ENCODE measurements at regions not wholly inside any gene's neighbourhood (a gene's known extent, or its start where the extent isn't known, plus 50 kb on each side); places are given as distances from the start of the nearest gene placed in this dataset.

- H3K4me3 ChIP-seq (replicated peaks; ENCODE audit: insufficient read depth, low read length), result no peak overlapping the region
- no peak for DNase-seq (ENCODE audit: low read depth in 1 of 2, low spot score in 1 of 2)
- H3K27ac ChIP-seq (replicated peaks), result no peak overlapping the region
- H3K27me3 ChIP-seq (ENCODE audit: insufficient read depth, poor library complexity, severe bottlenecking), result no peaks in the 10 kb centered on the region
- TF ChIP-seq SPI1 (IDR thresholded peaks at IDR 0.05; ENCODE audit: borderline replicate concordance, low read depth) (no peak), GABPA (IDR thresholded peaks at IDR 0.05; ENCODE audit: low read depth) (no peak)
Observed at GRCh38 chr4:176432811-176433540, 113.2 kb downstream of the SPCS3 start.

- no peak overlapping the region for H3K4me3 ChIP-seq (replicated peaks; ENCODE audit: insufficient read depth, low read length)
- DNase-seq (ENCODE audit: low read depth in 1 of 2, low spot score in 1 of 2), result no peak
Observed at GRCh38 chr4:176433983-176434382, 114.2 kb downstream of the SPCS3 start.

GRCh38 chr4:176435901-176436292, 116.1 kb downstream of the SPCS3 start:
- Histone ChIP-seq H3K4me3 (replicated peaks; ENCODE audit: insufficient read depth, low read length) (no peak overlapping the region), H3K27me3 (ENCODE audit: insufficient read depth, poor library complexity, severe bottlenecking) (no peaks in the 10 kb centered on the region), H3K27ac (replicated peaks) (no peak overlapping the region)
- TF ChIP-seq POLR2AphosphoS5 (IDR thresholded peaks at IDR 0.05; ENCODE audit: low read depth) (no peak), REST (IDR thresholded peaks at IDR 0.05; ENCODE audit: insufficient replicate concordance, low read depth) (no peak), SPI1 (IDR thresholded peaks at IDR 0.05; ENCODE audit: borderline replicate concordance, low read depth) (no peak), CTCF (IDR thresholded peaks at IDR 0.05; ENCODE audit: insufficient read depth, low read length) (no peak), GABPA (IDR thresholded peaks at IDR 0.05; ENCODE audit: low read depth) (no peak)
- DNase-seq (ENCODE audit: low read depth in 1 of 2, low spot score in 1 of 2), result no peak

More at GRCh38 chr4:176433983-176434382, 114.2 kb downstream of the SPCS3 start:
- no peaks in the 10 kb centered on the region for H3K27me3 ChIP-seq (ENCODE audit: insufficient read depth, poor library complexity, severe bottlenecking)
- TF ChIP-seq REST (IDR thresholded peaks at IDR 0.05; ENCODE audit: insufficient replicate concordance, low read depth) (no peak), CTCF (IDR thresholded peaks at IDR 0.05; ENCODE audit: insufficient read depth, low read length) (no peak)
- no peak overlapping the region for H3K27ac ChIP-seq (replicated peaks)

GRCh38 chr4:176436293-176436973, 116.7 kb downstream of the SPCS3 start:
- Histone ChIP-seq H3K27me3 (ENCODE audit: insufficient read depth, poor library complexity, severe bottlenecking) (no peaks in the 10 kb centered on the region), H3K27ac (replicated peaks) (no peak overlapping the region), H3K4me3 (replicated peaks; ENCODE audit: insufficient read depth, low read length) (no peak overlapping the region)
- DNase-seq (ENCODE audit: low read depth in 1 of 2, low spot score in 1 of 2), result no peak
- TF ChIP-seq GABPA (IDR thresholded peaks at IDR 0.05; ENCODE audit: low read depth) (no peak), SPI1 (IDR thresholded peaks at IDR 0.05; ENCODE audit: borderline replicate concordance, low read depth) (no peak), CTCF (IDR thresholded peaks at IDR 0.05; ENCODE audit: insufficient read depth, low read length) (no peak), POLR2AphosphoS5 (IDR thresholded peaks at IDR 0.05; ENCODE audit: low read depth) (no peak), REST (IDR thresholded peaks at IDR 0.05; ENCODE audit: insufficient replicate concordance, low read depth) (no peak)
